HepG2 (cell line): ENCODE measurements at regions not wholly inside any gene's neighbourhood (a gene's known extent, or its start where the extent isn't known, plus 50 kb on each side); places are given as distances from the start of the nearest gene placed in this dataset.

Experiments
- ATAC-seq: fragments of 200-7000 bp; cut with Tn5 transposase; 3 replicates; pipeline ENCODE4 v1.9.1; 2020; ENCODE audit warnings: mild to moderate bottlenecking, moderate library complexity
- BruUV-seq: library from RNA; stranded (reverse); fragments of 400-500 nt; replicated peaks from 2 replicates; lab custom pipeline; 2021; lab: Mats Ljungman, UMichigan
- CTCF ChIA-PET: fragments of 300-600 bp; formaldehyde crosslinking; extraction: SDS; loops from one replicate; lab custom pipeline; 2021; ENCODE audit warnings: low total read pairs, inconsistent platforms, low intra/inter-chr PET ratio; lab: Yijun Ruan, JAX
- POLR2A ChIA-PET: fragments of 350-600 bp; sonication (Branson Sonifier 250); formaldehyde crosslinking; loops from one replicate; lab custom pipeline; 2020; ENCODE audit warnings: antibody characterized with exemption, inconsistent platforms; lab: Yijun Ruan, JAX
- DNase-seq: peaks from one replicate; pipeline ENCODE4 v3.0.0-alpha.2; 2015; ENCODE audit warnings: low spot score
- FAIRE-seq: peaks from 3 replicates; lab custom pipeline; 2011; peaks lifted over from hg19 to GRCh38; lab: Jason Lieb, UNC
- H2AFZ ChIP-seq: one replicate; pipeline ENCODE4 v1.6.1; 2011; ENCODE audit warnings: low read length, inconsistent platforms
- H3K27ac ChIP-seq: fragments of 300-600 bp; 3 replicates; pipeline ENCODE4 v1.8.0; 2011; ENCODE audit warnings: mixed run types, mild to moderate bottlenecking, mixed read lengths, low read length, inconsistent platforms; ENCODE audit not compliant: insufficient read depth; ENCODE audit errors: extremely low read length
- H3K27me3 ChIP-seq, 2 experiments: fragments of 200-600 bp in 1 of 2; 2 replicates in 1 of 2; 3 replicates in 1 of 2; pipeline versions ENCODE4 v1.6.0 to v1.8.0; 2011; ENCODE audit warnings: low read length in 2 of 2, mild to moderate bottlenecking in 2 of 2, moderate library complexity in 2 of 2, inconsistent platforms in 1 of 2; ENCODE audit not compliant: insufficient read depth in 2 of 2, control insufficient read depth in 1 of 2
- H3K36me3 ChIP-seq, 2 experiments: fragments of 200-600 bp in 1 of 2; replicated peaks in 1 of 2; 2 replicates in 1 of 2; 3 replicates in 1 of 2; pipeline versions ENCODE4 v1.5.1 to v1.8.0; 2011; ENCODE audit warnings: low read length in 2 of 2, inconsistent platforms in 1 of 2; ENCODE audit not compliant: insufficient read depth in 2 of 2, control insufficient read depth in 1 of 2
- H3K4me1 ChIP-seq: 2 replicates; pipeline ENCODE4 v1.5.1; 2012; ENCODE audit warnings: low read length, inconsistent platforms; ENCODE audit not compliant: insufficient read depth
- H3K4me2 ChIP-seq: 2 replicates; pipeline ENCODE4 v1.6.0; 2011; ENCODE audit warnings: low read depth, low read length, inconsistent platforms
- H3K4me3 ChIP-seq, 3 experiments: fragments of 200-600 bp in 1 of 3; sonication (generic), shearing (Covaris generic) in 1 of 3; replicated peaks in 1 of 3; 2 replicates each; pipeline ENCODE4 v1.5.1; 2011 to 2016; ENCODE audit warnings: low read length in 3 of 3, inconsistent platforms in 2 of 3, low read depth in 2 of 3, mild to moderate bottlenecking in 2 of 3, control low read depth in 1 of 3, mixed read lengths in 1 of 3; ENCODE audit not compliant: insufficient read depth in 1 of 3
- H3K79me2 ChIP-seq: one replicate; pipeline ENCODE4 v1.6.1; 2011; ENCODE audit warnings: low read length, inconsistent platforms; ENCODE audit not compliant: insufficient read depth
- H3K9ac ChIP-seq: 2 replicates; pipeline ENCODE4 v1.6.0; 2011; ENCODE audit warnings: mild to moderate bottlenecking, low read depth, low read length, inconsistent platforms; ENCODE audit not compliant: insufficient read depth
- H3K9me3 ChIP-seq: 2 replicates; pipeline ENCODE4 v1.5.1; 2012; ENCODE audit warnings: mild to moderate bottlenecking, low read length
- H4K20me1 ChIP-seq: 2 replicates; pipeline ENCODE4 v1.6.0; 2011; ENCODE audit warnings: inconsistent platforms, mild to moderate bottlenecking, low read length, moderate library complexity; ENCODE audit not compliant: insufficient read depth
- KMT2A ChIP-seq: sonication (generic); formaldehyde crosslinking; IDR thresholded peaks from 2 replicates; pipeline ENCODE4 v1.4.0; 2020; ENCODE audit warnings: missing genetic modification reagents
- LCORL ChIP-seq, 2 experiments: fragments of 450-650 bp in 1 of 2; sonication (generic) in 1 of 2; formaldehyde crosslinking in 1 of 2; IDR thresholded peaks; 2 replicates each; pipeline versions ENCODE4 v1.5.0 to v1.6.1; 2017 to 2020; ENCODE audit warnings: antibody characterized with exemption in 1 of 2, missing genetic modification reagents in 1 of 2
- ZFX ChIP-seq: sonication (generic); formaldehyde crosslinking; IDR thresholded peaks from 2 replicates; pipeline ENCODE4 v1.4.0; 2020; ENCODE audit warnings: mild to moderate bottlenecking, low read depth, missing genetic modification reagents, moderate library complexity
- WGBS: methylation state at CpG from one replicate; pipeline ENCODE4 v1.1.6; 2017; ENCODE audit warnings: low lambda C conversion rate; 5-methylcytosine and 5-hydroxymethylcytosine counted together
- in situ Hi-C: cut with HindIII; loops from 2 replicates; pipeline ENCODE4 v1.10.0; 2017; ENCODE audit warnings: low pct_unique_long_range_greater_than_20kb; ENCODE audit not compliant: extremely low pct_ligation_motif_present
- intact Hi-C: fragments of 100-400 bp; cut with micrococcal nuclease; formaldehyde crosslinking; loops from one replicate; pipeline ENCODE4 v1.10.0; 2022; ENCODE audit not compliant: unreplicated experiment
- TF ChIP-seq, protein P1 (sequence below): sonication (generic); formaldehyde crosslinking; IDR thresholded peaks from 2 replicates; pipeline ENCODE4 v1.4.0; 2020; ENCODE audit warnings: missing genetic modification reagents, borderline replicate concordance
- TF ChIP-seq, protein P2 (sequence below): sonication (generic); formaldehyde crosslinking; IDR thresholded peaks from 2 replicates; pipeline ENCODE4 v1.4.0; 2020; ENCODE audit warnings: missing genetic modification reagents, borderline replicate concordance
- TF ChIP-seq, protein P3 (sequence below), 2 experiments: sonication (generic) in 1 of 2; formaldehyde crosslinking in 1 of 2; IDR thresholded peaks; 2 replicates each; pipeline versions ENCODE4 v1.5.1 to v1.6.1; 2011 to 2020; ENCODE audit warnings: borderline replicate concordance in 1 of 2, low read depth in 1 of 2, low read length in 1 of 2, mild to moderate bottlenecking in 1 of 2, missing genetic modification reagents in 1 of 2, moderate library complexity in 1 of 2

DNA sequence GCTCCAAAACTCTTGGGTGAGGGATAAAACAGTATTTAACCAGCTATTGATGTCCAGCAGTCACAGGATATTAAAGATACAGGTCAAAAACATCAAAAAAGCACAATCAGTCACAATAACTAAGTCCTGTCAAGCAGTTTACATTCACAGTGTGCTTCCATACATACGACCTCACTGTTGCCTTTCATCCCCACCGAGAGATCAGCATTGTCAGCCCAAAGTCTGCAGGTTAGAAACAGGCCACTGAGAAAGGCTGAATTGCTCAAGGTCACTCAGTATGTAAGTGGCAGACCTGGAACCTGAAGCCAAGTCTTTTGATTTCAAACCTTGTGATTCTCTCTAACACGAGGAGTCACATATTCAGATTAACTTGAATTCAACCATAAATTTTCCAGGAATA lies 124.9 kb downstream of the GXYLT1 start:
- Histone ChIP-seq H3K9ac (no peak overlapping the region), H3K4me2 (no peak overlapping the region), H2AFZ (no peak overlapping the region), H3K27me3 (peaks cover 0 to 5% of the 10 kb centered on the region in 2 experiments; a peak in 2 of 5 replicates), H4K20me1 (no peaks in the 10 kb centered on the region), H3K9me3 (no peaks in the 10 kb centered on the region), H3K27ac (no peak overlapping the region), H3K36me3 (no peaks in the 10 kb centered on the region), H3K4me3 (no peak overlapping the region), H3K4me1 (no peaks in the 10 kb centered on the region), H3K79me2 (no peaks in the 10 kb centered on the region)
- CTCF ChIA-PET, result no interaction called here
- no peak for TF ChIP-seq LCORL (IDR thresholded peaks at IDR 0.05)
- no peak for TF ChIP-seq LCORL (CRISPR knock-in tag; IDR thresholded peaks at IDR 0.05)
- TF ChIP-seq, protein P1, sequence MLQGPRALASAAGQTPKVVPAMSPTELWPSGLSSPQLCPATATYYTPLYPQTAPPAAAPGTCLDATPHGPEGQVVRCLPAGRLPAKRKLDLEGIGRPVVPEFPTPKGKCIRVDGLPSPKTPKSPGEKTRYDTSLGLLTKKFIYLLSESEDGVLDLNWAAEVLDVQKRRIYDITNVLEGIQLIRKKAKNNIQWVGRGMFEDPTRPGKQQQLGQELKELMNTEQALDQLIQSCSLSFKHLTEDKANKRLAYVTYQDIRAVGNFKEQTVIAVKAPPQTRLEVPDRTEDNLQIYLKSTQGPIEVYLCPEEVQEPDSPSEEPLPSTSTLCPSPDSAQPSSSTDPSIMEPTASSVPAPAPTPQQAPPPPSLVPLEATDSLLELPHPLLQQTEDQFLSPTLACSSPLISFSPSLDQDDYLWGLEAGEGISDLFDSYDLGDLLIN (CRISPR knock-in tag), result no peak
- TF ChIP-seq ZFX (CRISPR knock-in tag), result no peak
- FAIRE-seq, result no peak
- BruUV-seq, result no TSS peak
- 0% methylated on average over 3 of the region's 3 CpGs for WGBS
- peak; percentile 29; the same call in 1 of the 3 replicates for ATAC-seq
- POLR2A ChIA-PET, result no interaction called here
- in situ Hi-C loops, result loop anchor here (5.0 to 25.0 kb wide), 2 partner anchors 742 to 1082 kb away; no protein-coding TSS in a partner anchor
- no peak for DNase-seq
- intact Hi-C loops, result loop anchor here (10.0 kb wide), 1 partner anchor 95 kb away; no protein-coding TSS in a partner anchor

DNA sequence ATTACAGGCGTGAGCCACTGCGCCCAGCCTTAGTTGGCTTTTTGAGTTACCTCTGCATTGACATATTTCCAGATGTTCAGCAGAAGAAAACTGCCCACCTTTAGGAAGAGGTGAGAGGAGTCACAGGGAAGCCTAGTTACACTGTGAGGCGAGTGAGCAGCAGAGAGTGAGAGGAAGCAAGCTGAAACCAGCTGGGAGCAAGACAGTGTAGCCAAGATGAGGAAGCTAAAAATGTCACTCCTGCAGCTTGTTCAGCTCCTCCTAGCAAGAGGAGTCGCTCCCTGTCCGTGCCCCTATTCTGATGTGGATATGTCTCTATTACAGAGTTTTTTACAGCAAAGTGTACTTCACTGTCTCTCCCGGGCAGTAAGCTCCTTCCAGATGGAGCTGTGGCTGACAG lies 127.6 kb downstream of the GXYLT1 start:
- Histone ChIP-seq H2AFZ (no peak overlapping the region), H3K79me2 (no peaks in the 10 kb centered on the region), H3K36me3 (no peaks in the 10 kb centered on the region), H3K9me3 (no peaks in the 10 kb centered on the region), H3K4me3 (no peak overlapping the region), H3K4me1 (no peaks in the 10 kb centered on the region), H3K4me2 (no peak overlapping the region), H3K27me3 (no peaks in the 10 kb centered on the region; a peak in 1 of 5 replicates), H3K27ac (no peak overlapping the region), H4K20me1 (no peaks in the 10 kb centered on the region), H3K9ac (no peak overlapping the region)
- no TSS peak for BruUV-seq
- intact Hi-C loops, result no loop called here
- 15% methylated on average over 5 of the region's 6 CpGs for WGBS
- DNase-seq, result no peak
- no peak for ATAC-seq
- ChIA-PET CTCF (no interaction called here), POLR2A (no interaction called here)
- FAIRE-seq, result no peak
- in situ Hi-C loops, result loop anchor here (25.0 kb wide), 1 partner anchor 1080 kb away; no protein-coding TSS in a partner anchor
- TF ChIP-seq, protein P2, sequence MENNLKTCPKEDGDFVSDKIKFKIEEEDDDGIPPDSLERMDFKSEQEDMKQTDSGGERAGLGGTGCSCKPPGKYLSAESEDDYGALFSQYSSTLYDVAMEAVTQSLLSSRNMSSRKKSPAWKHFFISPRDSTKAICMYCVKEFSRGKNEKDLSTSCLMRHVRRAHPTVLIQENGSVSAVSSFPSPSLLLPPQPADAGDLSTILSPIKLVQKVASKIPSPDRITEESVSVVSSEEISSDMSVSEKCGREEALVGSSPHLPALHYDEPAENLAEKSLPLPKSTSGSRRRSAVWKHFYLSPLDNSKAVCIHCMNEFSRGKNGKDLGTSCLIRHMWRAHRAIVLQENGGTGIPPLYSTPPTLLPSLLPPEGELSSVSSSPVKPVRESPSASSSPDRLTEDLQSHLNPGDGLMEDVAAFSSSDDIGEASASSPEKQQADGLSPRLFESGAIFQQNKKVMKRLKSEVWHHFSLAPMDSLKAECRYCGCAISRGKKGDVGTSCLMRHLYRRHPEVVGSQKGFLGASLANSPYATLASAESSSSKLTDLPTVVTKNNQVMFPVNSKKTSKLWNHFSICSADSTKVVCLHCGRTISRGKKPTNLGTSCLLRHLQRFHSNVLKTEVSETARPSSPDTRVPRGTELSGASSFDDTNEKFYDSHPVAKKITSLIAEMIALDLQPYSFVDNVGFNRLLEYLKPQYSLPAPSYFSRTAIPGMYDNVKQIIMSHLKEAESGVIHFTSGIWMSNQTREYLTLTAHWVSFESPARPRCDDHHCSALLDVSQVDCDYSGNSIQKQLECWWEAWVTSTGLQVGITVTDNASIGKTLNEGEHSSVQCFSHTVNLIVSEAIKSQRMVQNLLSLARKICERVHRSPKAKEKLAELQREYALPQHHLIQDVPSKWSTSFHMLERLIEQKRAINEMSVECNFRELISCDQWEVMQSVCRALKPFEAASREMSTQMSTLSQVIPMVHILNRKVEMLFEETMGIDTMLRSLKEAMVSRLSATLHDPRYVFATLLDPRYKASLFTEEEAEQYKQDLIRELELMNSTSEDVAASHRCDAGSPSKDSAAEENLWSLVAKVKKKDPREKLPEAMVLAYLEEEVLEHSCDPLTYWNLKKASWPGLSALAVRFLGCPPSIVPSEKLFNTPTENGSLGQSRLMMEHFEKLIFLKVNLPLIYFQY (CRISPR knock-in tag), result no peak
- TF ChIP-seq KMT2A (CRISPR knock-in tag), result no peak
- TF ChIP-seq, protein P3, sequence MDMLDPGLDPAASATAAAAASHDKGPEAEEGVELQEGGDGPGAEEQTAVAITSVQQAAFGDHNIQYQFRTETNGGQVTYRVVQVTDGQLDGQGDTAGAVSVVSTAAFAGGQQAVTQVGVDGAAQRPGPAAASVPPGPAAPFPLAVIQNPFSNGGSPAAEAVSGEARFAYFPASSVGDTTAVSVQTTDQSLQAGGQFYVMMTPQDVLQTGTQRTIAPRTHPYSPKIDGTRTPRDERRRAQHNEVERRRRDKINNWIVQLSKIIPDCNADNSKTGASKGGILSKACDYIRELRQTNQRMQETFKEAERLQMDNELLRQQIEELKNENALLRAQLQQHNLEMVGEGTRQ (IDR thresholded peaks at IDR 0.05; ENCODE audit: low read depth, low read length), result no peak
- TF ChIP-seq, protein P3 (CRISPR knock-in tag; IDR thresholded peaks at IDR 0.05; ENCODE audit: borderline replicate concordance), result no peak
